MM.1S (cell line): ENCODE measurements at regions not wholly inside any gene's neighbourhood (a gene's known extent, or its start where the extent isn't known, plus 50 kb on each side); places are given as distances from the start of the nearest gene placed in this dataset.

Source experiments
- CTCF ChIP-seq: fragments of 300-600 bp; sonication (generic); IDR thresholded peaks from 2 replicates; pipeline ENCODE4 v1.5.1; 2016; ENCODE audit warnings: antibody characterized with exemption, low read length, mixed read lengths
- EZH2phosphoT487 ChIP-seq: fragments of 300-600 bp; sonication (generic); IDR thresholded peaks from 2 replicates; pipeline ENCODE4 v1.6.1; 2018; ENCODE audit warnings: antibody characterized with exemption, low read length

- TF ChIP-seq CTCF (no peak), EZH2phosphoT487 (no peak)
These were observed 1604.8 kb downstream of the OLFM4 start for GRCh38 chr13:54633456-54633855.
